ENCODE measurements at regions not wholly inside any gene's neighbourhood (a gene's known extent, or its start where the extent isn't known, plus 50 kb on each side); places are given as distances from the start of the nearest gene placed in this dataset.
A peak's percentile ranks its signal among the peaks of the same experiment; 100 is the strongest.

DNA sequence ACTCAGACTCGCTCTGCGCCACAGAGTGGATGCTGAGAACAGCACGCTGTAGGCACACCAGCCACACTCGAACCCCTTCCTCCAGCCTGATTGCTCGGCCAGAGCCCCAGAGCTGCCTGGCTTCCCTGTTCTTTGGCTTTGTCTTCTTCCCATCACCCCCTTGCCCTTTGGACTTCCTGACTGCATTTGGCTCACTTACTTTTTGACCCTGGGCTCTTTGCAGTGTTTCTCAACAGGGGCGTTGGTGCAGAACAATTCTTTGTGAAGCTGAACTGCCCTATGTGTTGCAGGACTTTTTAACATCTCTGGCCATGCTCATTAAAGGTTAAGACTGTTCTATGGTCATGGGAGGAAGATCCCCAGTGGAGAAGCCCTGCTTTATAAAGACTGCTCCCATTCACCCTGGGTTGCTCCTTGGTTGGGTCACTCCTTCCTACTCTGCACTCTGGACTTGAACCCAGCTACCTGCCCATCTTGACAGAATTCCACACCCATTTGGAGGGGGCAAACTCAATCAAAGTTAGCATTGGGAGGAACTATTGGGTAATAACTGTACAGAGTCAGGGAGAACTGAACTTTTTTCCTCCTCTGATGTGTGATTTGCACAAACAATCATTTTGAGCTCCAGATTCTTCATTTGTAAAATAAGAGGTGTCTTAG lies 127.7 kb upstream of the PLEKHG7 start:
- no peak for DNase-seq

DNA sequence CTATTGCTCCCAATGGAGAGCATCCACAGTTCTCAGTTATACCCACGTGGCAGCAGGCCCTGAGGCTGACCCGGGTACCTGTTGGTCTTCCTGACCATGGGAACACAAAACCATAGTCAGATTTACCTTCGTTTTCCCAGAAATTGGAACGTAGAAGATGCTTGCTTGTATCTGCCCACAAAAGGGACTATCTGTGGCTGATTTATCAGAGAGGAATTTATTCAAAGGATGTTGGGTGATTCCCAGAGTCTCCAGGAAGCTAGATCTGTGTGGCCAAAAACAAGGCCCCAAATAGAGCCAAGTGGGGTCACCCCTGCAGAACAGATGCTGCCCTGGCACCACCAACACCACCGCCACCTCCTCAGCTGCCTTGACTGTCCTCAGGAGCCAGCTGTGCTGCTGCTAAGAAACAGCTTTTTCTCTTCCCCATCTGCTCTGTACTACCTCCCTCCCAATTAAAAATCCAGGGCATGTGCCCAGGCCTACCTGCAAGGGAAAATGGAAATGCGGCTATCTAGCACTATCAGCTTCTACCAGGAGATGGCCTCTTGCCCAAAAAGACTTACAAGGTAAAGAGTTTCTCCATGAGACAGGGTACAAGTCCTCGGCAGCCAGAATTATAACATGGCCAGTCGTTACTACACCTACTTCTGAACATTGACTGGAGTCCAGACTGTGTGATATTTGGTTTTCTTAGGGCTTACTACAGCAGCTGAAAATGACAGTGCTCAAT lies 128.6 kb upstream of the PLEKHG7 start:
- no peak for DNase-seq

DNA sequence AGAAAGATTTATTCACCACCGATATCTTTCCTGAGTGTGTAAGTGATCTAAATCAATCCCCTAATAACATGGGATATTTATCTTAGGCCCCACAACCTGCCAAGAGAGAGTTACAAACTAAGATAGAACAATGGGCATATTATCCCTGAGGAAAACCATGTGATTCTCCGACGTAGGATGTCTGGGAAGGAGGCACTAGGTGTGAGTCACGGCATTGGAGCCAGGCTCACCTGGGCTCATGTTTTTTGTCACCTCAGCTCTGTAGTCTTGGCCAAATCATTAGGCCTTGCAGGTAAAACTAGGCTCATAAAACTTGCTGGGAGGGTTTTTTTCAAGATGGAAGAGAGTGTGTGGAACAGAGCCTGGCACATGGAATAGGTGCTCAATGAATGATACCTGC lies 129.7 kb upstream of the PLEKHG7 start:
- no peak for DNase-seq

DNA sequence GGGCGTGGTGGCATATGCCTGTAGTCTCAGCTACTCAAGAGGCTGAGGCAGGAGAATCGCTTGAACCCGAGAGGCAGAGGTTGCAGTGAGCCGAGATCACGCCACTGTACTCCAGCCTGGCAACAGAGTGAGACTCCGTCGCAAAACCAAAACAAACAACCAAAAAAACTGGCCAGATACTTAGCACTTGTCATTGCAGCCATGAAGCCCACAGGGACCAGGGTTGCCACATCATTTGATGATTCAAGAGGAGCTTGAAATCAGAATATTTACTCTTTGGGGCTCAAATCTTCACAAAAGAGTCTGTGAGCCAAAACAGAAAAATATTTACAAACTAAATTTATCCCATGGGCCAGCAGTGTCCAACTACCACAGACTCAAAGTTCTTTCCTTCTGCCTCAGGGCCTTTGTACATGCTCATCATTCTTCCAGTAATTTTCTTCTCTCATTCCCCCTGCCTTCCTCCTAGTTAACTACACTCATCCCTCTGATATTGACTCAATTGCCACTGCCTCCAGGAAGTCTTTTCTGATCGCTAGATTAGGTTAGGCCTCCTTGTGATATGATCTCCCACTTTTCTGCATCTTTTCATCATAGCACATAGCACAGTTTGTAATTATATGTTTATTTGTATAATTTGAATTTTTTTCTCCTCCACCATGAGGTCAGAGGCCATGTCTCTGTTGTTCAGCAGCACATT lies 130.8 kb upstream of the PLEKHG7 start:
- DNase-seq: no peak

DNA sequence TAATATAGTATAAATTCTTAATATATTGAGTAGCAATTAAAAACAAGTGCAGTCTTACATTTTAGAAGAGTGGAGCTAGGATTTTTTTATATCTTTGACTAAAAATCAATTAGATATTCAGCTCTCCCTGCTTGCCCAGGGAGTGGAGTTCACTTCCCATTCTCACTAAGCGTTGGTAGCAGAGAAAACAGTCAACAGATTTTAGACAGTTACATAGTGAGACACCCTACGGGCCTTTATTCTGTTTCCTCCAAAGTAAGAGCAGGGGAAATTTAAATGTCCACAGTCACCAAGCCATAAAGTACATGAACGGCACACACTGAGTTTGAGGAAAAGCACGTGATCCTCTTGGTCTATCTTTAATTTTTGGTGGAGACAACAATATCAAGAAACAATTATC lies 131.6 kb upstream of the PLEKHG7 start:
- DNase-seq: no peak

DNA sequence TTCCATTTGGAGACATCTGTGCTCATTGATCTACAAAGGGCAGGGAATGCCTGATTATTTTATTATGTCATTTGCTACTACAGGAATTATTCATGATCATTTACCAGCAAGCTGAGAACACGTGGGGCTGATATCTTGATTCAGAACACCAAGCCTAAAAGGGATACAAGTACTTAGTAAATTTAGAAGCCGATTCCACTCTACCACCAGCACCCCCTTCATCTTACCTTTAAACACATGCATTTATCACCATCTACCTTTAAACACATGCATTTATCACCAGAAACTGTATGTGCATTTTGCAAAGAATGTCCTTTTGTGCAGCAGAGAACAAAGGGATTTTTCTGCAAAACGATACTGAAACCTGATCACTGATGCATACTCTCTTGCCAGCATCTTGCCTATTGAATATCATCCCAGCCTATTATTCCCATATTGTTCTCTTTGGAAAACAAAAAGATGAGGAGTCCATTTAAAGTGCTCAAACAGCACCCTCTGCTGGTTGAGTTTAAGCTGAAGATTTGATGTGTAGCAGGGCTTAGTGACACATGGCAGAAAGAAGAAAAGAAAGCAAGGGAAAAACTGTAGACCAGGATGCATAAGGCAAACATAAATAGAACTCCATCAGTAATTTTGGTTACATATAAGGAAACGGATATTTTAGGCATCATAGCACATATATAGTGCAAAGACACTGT lies 132.6 kb upstream of the PLEKHG7 start:
- DNase-seq: peak; percentile 20

DNA sequence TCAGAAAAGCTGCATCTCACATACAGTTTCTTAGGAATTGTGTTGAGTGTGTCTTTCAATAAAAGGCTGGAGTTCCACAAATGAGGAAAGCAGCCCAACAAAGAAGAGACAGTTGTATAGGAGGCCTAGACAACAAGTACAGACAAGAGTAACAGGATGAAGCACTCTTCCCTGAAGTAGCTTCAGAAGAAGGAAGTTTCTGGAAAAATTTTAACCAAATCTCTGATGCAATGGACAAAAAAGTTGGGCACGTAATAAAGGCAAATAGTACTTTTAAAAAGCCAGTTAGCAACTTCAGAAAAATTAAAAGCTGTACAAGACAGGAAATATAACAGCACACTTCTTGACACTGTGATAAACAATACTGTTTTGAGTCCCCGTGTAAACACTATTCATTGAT lies 134.1 kb upstream of the PLEKHG7 start:
- DNase-seq: no peak

DNA sequence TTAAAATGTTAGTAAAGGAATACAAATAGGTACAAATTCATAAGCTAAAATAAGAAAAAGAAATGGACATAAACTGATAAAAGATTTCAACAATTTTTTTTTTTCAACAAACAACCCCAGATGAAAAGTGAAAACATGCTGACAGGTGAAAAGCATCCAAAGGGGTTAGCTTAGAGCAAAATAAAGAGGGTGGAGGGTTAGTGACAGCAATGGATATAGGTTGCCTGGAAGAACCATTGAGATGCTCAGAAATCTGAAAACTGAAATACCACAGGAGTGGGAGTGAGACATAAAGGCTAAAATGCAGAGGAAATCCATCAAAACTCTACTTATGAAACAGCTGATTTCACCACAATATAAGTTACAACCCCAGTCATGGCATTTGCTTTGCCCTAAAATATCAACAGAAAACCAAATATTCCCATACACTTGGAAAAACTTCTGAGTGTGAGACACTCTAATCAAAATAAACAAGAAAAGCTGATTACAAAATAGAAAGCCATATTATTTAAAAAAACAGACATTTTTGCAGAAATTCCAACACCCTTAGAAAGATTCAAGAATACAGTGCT lies 136.3 kb upstream of the PLEKHG7 start:
- no peak for DNase-seq

DNA sequence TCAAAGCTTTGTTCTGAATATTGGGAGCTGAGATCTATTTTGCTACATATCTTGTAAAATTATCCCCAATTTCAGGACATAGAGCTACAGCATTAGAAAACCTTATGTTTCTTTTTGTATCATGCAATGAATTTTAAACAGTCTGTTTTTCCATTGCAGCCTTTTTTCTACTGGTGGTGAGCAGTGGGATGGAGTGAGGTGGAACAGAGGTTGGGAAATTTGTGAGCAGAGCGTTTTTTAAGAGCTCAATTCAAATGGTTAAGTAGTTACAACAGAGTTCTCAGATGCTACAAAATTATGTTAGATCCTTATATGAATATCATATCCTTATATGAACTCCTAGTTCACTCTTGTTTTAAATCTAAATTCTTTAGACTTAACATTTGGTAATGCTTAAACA lies 139.0 kb upstream of the PLEKHG7 start:
- no peak for DNase-seq

DNA sequence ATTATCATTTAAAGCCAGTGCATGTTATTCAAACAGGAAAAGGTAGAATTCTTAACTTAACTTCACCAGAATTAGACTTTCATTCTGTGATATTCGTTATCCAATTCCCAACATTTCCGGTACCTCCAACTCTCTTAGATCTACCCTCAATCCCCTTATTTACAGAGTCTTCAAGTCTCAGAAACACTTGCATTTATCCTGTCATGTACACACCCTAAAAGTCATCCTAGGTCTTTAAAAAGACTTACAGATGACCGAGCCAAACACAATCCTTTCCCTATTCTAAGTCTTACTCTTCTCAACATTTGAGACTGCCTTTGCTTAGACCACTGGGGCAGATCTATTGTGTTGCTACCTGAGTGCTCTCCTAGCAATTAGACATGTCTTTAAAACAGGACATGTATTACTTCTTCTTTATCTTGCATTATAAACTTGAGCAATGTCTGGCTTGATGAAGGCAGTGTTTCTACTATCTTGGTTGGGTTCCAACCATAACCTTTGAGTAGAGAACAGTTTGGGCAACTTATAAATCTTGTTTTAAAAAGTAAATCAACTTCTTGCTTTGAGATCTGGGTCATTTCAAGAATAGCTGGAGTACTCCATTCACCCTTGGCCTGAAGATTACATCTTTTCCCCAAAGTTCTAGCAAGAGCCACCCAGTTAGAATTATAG lies 140.6 kb upstream of the PLEKHG7 start:
- no peak for DNase-seq

DNA sequence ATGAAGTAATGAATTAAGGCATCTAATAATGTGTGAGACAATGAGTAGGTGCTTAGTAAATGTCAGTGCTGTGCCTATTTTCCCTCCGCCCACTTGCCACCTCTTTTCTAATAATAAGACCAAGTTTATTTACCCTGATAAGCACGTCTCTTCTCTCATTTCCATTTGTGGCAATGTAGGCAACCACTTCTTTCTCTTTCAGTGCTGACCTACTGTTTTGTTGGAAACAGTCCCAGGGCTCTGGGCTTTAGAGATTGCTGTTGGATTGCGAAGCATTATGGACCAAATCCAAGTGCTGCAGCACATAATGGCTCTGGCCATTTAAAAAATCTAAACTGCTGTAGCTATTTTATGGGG lies 141.3 kb upstream of the PLEKHG7 start:
- DNase-seq: no peak

DNA sequence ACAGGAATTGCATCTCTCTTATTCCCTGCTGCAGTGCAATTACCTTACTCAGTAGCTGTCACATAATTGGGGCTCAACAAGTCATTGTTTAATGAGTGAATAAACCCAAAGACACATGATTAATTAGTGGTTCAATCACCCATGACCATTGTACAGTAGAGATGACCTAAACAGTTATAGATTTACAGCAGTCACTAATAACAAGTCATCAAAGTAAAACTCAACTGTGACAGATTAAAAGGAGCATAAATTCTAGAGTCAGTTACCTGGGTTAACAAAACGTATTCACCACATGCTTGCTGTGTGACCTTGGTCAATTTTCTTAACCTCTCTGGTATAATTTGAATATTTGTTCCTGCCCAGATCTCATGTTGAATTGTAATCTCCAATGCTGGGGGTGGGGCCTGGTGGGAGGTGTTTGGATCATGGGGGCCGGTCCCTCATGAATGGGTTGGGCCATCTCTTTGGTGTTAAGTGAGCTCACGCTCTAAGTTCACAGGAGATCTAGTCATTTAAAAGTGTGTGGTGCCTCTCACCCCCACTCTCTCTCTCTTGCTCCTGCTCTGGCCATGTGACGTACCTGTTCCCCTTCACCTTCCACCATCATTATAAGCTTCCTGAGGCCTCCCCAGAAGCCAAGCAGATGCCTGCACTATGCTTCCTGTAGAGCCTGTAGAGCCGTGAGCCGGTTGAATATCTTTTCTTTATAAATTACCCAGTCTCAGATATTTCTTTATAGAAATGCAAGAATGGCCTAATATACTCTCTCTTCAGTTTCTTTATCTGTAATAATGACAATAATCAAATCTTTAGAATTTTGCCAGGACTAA lies 141.9 kb upstream of the PLEKHG7 start:
- no peak for DNase-seq

DNA sequence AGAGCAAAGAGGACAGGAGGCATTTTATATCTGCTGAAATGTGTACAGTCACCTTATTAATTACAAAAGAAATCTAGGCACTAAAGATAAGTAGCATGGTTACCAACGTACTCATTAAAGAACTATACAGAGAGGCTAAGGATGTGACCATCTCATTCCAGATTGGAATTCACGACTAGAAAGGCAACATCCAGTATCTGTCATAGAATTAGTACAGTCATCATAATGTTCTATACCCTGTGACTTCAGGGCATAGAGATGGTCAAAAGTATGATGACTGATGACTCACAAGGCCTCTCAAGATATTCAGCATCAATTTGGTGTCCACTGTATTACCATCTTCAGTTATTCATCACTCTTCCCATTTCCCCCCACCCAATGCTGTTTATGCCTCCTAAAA lies 144.0 kb upstream of the PLEKHG7 start:
- DNase-seq: no peak

DNA sequence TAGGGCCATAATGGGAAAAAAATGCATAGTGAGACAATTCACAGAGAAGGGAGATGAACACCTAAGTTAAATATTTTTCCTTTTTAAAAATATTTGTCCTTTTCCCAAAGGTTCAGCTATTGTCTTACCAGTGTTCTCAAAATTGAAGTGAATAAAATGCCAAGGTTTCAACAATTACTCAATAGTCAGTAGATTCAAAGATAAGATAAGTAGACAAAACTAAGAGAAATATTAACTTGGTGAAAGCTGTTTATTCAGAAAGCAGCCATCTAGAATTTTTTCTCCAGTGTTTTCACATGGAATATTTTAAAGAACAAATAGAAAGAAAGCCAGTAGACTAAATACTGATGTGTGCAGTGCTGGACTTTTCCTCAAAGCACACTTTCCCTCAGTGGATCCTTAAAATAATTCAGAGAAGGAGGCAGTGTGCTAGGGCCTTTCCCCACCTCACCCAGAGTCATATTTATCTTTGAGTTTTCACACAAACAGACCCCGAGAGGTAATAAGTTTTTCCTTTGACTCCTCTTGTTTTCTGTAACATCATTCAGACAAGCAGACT lies 144.5 kb upstream of the PLEKHG7 start:
- no peak for DNase-seq

DNA sequence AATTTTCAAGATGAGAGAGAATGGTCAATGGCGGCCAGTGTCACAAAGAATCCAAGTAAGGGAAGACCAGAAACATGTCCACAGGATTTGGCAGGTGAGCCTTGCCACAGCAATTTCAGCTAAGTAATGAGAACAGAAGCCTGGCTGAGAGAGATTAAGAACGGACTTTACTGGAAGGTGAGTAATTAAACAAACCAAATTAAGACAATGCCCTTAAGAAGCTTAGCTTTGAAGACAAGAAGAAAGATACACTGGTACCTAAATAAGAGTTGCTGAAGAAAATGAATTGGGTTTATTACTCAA lies 145.4 kb upstream of the PLEKHG7 start:
- DNase-seq: no peak

DNA sequence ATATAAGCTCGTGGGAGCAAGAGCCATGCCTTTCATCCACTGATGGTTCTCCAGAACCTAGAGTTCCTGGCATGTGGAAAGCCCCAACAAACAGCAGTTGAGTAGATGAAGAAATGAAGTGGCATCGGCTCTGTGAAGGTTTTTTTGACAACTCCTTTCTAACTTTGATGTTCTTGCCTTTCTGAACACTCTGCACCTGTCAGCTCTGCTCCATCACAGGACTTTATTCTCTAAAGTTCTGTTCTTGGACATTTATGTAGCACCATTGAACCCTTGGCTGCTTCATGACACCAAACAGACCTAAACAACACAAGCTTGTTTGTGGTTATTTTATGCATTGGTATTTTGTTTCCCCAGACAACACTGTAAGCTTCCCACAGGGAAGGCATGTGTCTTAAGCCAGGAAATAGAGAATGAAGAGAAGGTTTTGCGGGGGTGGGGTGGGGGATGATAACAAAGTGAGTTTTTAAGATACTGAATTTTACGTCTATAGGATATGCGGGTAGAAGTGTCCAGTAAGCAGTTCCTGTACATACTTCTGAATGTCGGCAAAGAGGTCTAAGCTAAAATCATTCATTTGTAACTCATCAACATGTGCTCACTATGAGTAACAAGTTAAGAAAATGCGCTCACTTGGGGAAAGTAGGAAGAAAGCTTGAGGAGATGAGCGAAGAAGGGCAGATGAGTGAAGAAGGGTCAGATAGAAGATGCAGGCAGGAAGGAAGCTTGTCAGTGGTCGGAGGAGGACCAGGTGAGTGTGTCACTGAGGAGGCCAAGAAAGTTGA lies 146.0 kb upstream of the PLEKHG7 start:
- no peak for DNase-seq

DNA sequence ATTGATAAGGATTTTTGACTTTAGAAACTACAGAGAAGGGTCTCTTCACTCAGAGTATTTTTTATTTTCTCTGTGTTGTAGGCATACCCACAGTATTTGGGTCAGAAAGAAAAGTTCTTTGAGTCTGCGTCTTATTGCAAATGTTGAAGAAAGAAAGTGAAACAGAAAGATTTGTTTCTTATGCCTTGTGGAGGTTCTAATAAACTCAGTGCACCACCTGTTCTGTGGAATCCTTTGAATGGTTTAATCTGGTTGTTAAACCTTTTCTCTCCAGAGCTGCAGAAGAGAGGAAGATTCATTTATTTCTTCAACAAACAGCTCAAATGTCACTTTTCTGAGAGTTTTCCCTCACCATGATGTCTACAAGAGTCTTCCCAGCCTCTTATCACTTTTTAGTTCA lies 146.6 kb upstream of the PLEKHG7 start:
- DNase-seq: no peak

DNA sequence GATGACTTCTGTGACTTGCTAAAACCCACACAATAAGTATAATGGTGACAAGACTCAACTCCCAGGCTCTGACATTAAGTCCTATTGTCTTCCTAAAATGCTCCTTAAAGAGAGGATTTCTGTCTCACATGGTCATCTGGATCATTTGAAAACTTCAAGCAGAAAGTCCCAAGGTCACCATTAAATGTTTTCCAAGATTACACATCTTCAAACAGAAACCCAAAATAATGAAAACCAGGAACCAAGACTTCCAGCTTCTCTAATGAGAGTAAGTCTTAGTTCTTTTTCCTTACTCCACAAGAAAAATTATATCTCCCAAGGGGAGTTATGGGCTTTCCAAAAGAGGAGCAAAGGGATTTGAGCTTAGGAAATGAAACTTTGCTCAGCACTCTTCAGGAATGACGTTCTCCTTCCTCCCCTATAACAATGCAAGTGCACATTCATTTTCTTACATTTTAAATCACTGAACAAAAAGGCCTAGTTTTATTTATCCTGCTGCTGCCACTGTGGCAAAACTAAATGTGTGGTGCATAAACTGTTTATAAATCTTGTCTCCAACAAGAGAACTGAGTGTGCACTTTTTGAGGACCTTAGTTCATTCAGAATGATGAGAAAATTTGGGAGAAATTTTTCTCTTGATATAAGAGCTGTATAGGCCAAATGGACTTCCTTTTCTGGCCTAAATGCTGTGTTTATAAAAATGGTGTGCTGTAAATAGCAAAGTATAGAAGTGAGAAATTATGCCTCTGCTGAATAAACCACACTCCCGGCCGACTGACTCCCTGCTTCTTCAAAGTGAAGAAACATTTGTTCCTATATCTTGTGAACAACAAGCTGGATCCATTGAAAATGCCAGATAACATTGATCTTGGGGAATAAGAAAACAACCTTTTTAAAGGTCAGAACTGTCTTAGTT lies 148.4 kb upstream of the PLEKHG7 start:
- DNase-seq: no peak

DNA sequence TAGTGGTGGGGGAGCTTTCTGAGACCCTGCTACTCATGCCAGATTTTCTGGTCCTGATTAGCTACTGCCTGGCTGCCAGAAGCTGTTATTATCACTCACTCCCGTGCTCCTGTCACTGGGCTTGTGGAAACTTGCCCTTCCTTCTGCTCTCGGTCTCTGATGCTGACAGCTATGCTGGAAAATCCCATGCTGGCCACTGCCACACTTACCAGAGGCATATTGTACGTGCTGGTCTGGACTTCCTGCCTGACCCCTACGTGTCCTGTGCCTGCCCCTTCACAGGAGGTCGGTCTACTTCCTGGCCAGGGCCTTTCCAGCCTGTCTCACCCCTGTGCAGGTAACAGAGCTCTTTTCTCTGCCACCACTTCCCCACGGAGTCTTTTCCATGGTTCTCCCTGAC lies 149.4 kb upstream of the PLEKHG7 start:
- DNase-seq: no peak
